OCI-LY3 (cell line): ENCODE measurements at regions not wholly inside any gene's neighbourhood (a gene's known extent, or its start where the extent isn't known, plus 50 kb on each side); places are given as distances from the start of the nearest gene placed in this dataset.
A peak's percentile ranks its signal among the peaks of the same experiment; 100 is the strongest.

Experiments
- H2AFZ ChIP-seq: fragments of 200-600, 300-600 bp; shearing (Covaris generic); 2 replicates; pipeline ENCODE4 v1.6.0; 2014; ENCODE audit warnings: antibody characterized with exemption, low read depth, low read length
- H3K27ac ChIP-seq: fragments of 200-600, 300-600 bp; sonication (generic); 2 replicates; pipeline ENCODE4 v1.5.1; 2014; ENCODE audit warnings: mild to moderate bottlenecking, low read length, moderate library complexity, mixed read lengths
- H3K27me3 ChIP-seq: fragments of 200-600, 300-600 bp; sonication (generic); 2 replicates; pipeline ENCODE4 v1.6.1; 2014; ENCODE audit warnings: low read depth, low read length, mixed read lengths
- H3K36me3 ChIP-seq: fragments of 200-600, 300-600 bp; sonication (generic); replicated peaks from 2 replicates; pipeline ENCODE3; 2014; ENCODE audit warnings: low read depth, low read length, mixed read lengths
- H3K4me1 ChIP-seq: fragments of 300-600, 200-600 bp; sonication (generic); 2 replicates; pipeline ENCODE4 v1.6.1; 2014; ENCODE audit warnings: low read length, mixed read lengths
- H3K4me2 ChIP-seq: fragments of 200-600, 300-600 bp; sonication (generic); 2 replicates; pipeline ENCODE4 v1.6.1; 2014; ENCODE audit warnings: low read length, mixed read lengths
- H3K4me3 ChIP-seq: fragments of 300-600, 200-600 bp; sonication (generic); 2 replicates; pipeline ENCODE4 v1.5.1; 2014; ENCODE audit warnings: antibody characterized with exemption, mild to moderate bottlenecking, low read length, moderate library complexity
- H3K79me2 ChIP-seq: fragments of 300-600, 200-600 bp; shearing (Covaris generic); 2 replicates; pipeline ENCODE4 v1.6.1; 2014; ENCODE audit warnings: mild to moderate bottlenecking, low read length, mixed read lengths
- H3K9ac ChIP-seq: fragments of 300-600, 200-600 bp; shearing (Covaris generic); 2 replicates; pipeline ENCODE4 v1.6.0; 2014; ENCODE audit warnings: mild to moderate bottlenecking, low read length, moderate library complexity
- H3K9me3 ChIP-seq: fragments of 200-600, 300-600 bp; shearing (Covaris generic); 2 replicates; pipeline ENCODE4 v1.6.1; 2014; ENCODE audit warnings: low read length, mixed read lengths; ENCODE audit not compliant: insufficient read depth
- H4K20me1 ChIP-seq: fragments of 200-600, 300-600 bp; sonication (generic); 2 replicates; pipeline ENCODE4 v1.6.1; 2016; ENCODE audit warnings: low read length, mixed read lengths; ENCODE audit not compliant: insufficient read depth
- EZH2phosphoT487 ChIP-seq: fragments of 200-600 bp; shearing (Covaris generic); IDR thresholded peaks from 2 replicates; pipeline ENCODE4 v1.6.1; 2018; ENCODE audit warnings: antibody characterized with exemption, mixed run types, low read depth
- TF ChIP-seq, protein P1 (sequence below): fragments of 200-600, 300-600 bp; sonication (generic); IDR thresholded peaks from 2 replicates; pipeline ENCODE4 v1.5.1; 2014; ENCODE audit warnings: antibody characterized with exemption, low read length, low read depth

DNA sequence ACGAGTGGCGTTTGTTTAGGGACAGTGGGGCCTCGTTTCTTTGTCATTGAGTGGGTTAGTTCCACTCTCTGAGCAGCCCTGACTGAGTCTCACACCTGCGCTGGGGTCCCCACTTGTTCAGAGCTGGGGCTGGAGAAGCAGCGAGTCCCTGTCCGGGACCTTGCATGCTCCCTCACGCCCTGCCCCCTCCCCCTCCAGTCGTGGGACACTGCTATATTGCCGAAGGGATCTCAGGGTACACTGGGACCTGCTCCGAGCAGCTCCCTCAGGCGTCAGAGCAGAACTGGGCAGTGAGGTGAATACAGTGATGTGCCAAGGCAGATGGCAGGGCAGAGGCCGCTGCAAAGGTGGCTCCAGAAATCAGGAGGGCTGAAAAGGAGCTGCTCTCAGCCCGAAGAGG lies 59.9 kb upstream of the KLF13 start:
- H3K9me3 ChIP-seq = peaks cover 3% of the 10 kb centered on the region; the same call in 1 of the 2 replicates
- no peaks in the 10 kb centered on the region for H4K20me1 ChIP-seq
- peak overlapping the region; percentile 94 for H3K27ac ChIP-seq
- H3K4me1 ChIP-seq = peaks cover 66% of the 10 kb centered on the region
- H3K36me3 ChIP-seq = no peaks in the 10 kb centered on the region
- H3K27me3 ChIP-seq = no peaks in the 10 kb centered on the region
- peak overlapping the region; percentile 36 for H3K4me3 ChIP-seq
- no peak overlapping the region for H2AFZ ChIP-seq
- no peaks in the 10 kb centered on the region for H3K79me2 ChIP-seq
- peak overlapping the region; percentile 84 for H3K4me2 ChIP-seq
- TF ChIP-seq, protein P1, sequence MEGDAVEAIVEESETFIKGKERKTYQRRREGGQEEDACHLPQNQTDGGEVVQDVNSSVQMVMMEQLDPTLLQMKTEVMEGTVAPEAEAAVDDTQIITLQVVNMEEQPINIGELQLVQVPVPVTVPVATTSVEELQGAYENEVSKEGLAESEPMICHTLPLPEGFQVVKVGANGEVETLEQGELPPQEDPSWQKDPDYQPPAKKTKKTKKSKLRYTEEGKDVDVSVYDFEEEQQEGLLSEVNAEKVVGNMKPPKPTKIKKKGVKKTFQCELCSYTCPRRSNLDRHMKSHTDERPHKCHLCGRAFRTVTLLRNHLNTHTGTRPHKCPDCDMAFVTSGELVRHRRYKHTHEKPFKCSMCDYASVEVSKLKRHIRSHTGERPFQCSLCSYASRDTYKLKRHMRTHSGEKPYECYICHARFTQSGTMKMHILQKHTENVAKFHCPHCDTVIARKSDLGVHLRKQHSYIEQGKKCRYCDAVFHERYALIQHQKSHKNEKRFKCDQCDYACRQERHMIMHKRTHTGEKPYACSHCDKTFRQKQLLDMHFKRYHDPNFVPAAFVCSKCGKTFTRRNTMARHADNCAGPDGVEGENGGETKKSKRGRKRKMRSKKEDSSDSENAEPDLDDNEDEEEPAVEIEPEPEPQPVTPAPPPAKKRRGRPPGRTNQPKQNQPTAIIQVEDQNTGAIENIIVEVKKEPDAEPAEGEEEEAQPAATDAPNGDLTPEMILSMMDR = no peak
- TF ChIP-seq EZH2phosphoT487 = no peak
- peak overlapping the region; percentile 50 for H3K9ac ChIP-seq

- TF ChIP-seq, protein P1 = no peak
- no peak for TF ChIP-seq EZH2phosphoT487
- no peaks in the 10 kb centered on the region for H3K79me2 ChIP-seq
- no peaks in the 10 kb centered on the region for H3K36me3 ChIP-seq
- peaks cover 3% of the 10 kb centered on the region; the same call in 1 of the 2 replicates for H3K9me3 ChIP-seq
- H3K4me1 ChIP-seq = peaks cover 59% of the 10 kb centered on the region
- H4K20me1 ChIP-seq = no peaks in the 10 kb centered on the region
- peak overlapping the region; percentile 84 for H3K4me2 ChIP-seq
- peak overlapping the region; percentile 50 for H3K9ac ChIP-seq
- H2AFZ ChIP-seq = no peak overlapping the region
- H3K27ac ChIP-seq = peak overlapping the region; percentile 94
- no peaks in the 10 kb centered on the region for H3K27me3 ChIP-seq
- H3K4me3 ChIP-seq = peak overlapping the region; percentile 36
These were observed 59.2 kb upstream of the KLF13 start for GRCh38 chr15:31267161-31268107.

- Histone ChIP-seq H3K36me3 (no peaks in the 10 kb centered on the region), H4K20me1 (no peaks in the 10 kb centered on the region), H3K4me3 (no peak overlapping the region), H3K4me1 (peaks cover 59% of the 10 kb centered on the region), H3K9me3 (peaks cover 3% of the 10 kb centered on the region; the same call in 1 of the 2 replicates), H3K9ac (no peak overlapping the region), H3K27ac (no peak overlapping the region), H3K79me2 (no peaks in the 10 kb centered on the region), H3K27me3 (no peaks in the 10 kb centered on the region), H2AFZ (no peak overlapping the region), H3K4me2 (no peak overlapping the region)
- TF ChIP-seq EZH2phosphoT487 = no peak
- TF ChIP-seq, protein P1 = no peak
These were observed 58.5 kb upstream of the KLF13 start for GRCh38 chr15:31268108-31268501.

GRCh38 chr15:31268911-31269784 lies 57.5 kb upstream of the KLF13 start:
- H3K4me2 ChIP-seq = no peak overlapping the region
- no peak overlapping the region for H3K27ac ChIP-seq
- H4K20me1 ChIP-seq = no peaks in the 10 kb centered on the region
- H2AFZ ChIP-seq = no peak overlapping the region
- H3K79me2 ChIP-seq = no peaks in the 10 kb centered on the region
- H3K9ac ChIP-seq = no peak overlapping the region
- H3K27me3 ChIP-seq = no peaks in the 10 kb centered on the region
- H3K4me1 ChIP-seq = peaks cover 52% of the 10 kb centered on the region
- H3K9me3 ChIP-seq = peaks cover 3% of the 10 kb centered on the region; the same call in 1 of the 2 replicates
- H3K4me3 ChIP-seq = no peak overlapping the region
- no peaks in the 10 kb centered on the region for H3K36me3 ChIP-seq
- TF ChIP-seq, protein P1 = no peak
- TF ChIP-seq EZH2phosphoT487 = no peak
